ENCODE measurements at regions not wholly inside any gene's neighbourhood (a gene's known extent, or its start where the extent isn't known, plus 50 kb on each side); places are given as distances from the start of the nearest gene placed in this dataset.
"Not testable (repeated sequence)": the region's sequence is repeated elsewhere in the genome, so short reads cannot be mapped to it uniquely, and the experiment has no call there.

- DNase-seq = no peak
Observed at GRCh38 chr20:51154708-51155690, 132.1 kb upstream of the KCNG1 start.

DNA sequence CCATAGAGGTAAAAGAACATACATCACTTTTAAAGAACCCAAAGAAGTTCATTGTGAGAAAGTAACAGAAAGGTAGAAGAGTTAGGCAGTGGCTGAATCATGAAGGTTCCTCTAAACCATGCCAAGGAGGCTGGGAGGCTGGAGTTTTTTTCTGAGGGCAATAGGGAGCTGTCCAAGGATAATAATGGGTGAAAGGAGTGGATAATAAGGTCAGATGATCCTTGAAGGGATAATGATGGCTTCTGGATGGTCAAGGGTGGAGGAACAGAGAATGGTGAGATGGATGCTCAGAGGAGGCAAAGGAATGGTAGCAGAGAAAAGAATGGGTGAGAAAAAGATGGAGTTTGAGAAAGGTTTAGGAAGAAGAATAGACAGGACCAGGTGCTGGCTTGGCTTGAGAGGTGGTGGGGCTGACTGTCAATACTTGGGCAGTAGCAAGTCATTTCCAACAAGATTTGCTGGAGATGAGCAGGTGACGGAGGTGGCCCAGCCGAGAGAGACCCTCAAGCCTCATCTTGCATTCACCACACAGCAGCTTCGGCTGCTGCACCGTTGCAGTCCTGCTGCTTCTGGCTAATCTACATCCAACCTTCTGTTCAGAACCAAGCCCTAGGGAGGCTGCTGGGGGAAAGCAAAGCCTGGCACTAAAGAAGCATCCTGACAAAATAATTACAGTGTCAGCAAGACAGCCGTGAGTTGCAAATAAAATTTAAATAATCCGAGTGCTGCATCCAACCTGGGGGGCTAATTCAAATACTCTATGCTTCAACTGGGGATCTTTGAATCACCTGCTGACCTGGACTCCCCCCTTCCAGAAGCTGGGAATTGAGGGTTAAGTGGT is 131.2 kb upstream of the KCNG1 start:
- DNase-seq = no peak

DNA sequence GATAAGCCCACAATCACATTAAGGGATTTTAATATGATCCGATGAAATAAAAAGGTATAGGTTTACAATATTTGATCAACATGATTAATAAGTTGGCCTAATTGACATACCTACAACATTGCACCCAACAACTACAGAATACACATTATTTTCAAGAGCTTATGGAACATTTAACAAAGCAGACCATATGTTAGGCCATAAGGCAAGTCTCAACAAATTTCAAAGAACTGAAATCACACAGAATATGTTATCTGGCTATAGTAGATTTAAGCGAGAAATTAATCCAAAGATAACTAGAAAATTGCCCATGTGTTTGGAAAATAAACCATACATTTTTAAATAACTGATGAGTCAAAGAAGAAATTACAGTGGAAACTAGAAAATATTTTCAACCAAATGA is 126.0 kb upstream of the KCNG1 start:
- DNase-seq = no peak

DNA sequence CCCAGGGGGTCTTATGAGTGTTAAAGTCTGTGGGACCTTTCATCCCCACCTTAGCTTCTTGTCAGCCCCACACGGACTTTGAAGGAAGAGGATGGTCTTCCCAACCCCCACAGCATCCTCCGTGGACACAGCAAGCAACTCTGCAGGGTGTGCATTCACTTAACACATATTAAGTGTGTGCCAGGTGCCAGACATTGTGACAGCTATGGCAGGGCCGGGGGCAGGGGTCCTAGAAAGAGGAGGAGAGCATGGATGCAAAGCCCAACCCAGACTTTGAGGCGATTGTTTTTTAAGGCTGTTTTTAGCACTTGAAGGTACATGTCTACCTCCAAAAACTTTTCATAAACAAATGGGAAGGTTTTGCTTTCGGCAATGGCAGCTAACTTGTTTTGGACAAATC is 121.6 kb upstream of the KCNG1 start:
- no peak for DNase-seq

- DNase-seq = no peak
Observed at GRCh38 chr20:51143652-51144051, 120.7 kb upstream of the KCNG1 start.

- DNase-seq = no peak
Observed at GRCh38 chr20:51142448-51142847, 119.5 kb upstream of the KCNG1 start.

GRCh38 chr20:51140671-51141070 is 117.8 kb upstream of the KCNG1 start:
- no peak for DNase-seq

GRCh38 chr20:51139891-51140290 is 117.0 kb upstream of the KCNG1 start:
- DNase-seq = no peak

DNA sequence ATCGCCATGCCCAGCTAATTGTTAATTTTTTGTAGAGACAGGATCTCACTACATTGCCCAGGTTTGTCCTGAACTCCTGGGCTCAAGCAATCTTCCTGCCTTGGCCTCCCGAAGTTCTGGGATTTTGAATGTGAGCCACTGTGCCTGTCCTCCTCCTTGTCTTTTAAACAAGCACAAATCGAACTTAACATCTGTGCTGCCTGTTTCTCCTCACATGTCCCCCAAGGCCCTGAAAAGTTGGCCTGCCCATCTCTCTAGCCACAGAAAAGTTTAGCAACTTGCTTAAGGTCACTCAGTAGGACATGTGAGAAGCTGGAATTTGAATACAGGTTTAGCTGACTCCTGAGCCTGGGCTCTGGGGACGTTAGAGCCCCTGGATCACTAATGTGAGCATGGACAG is 115.7 kb upstream of the KCNG1 start:
- no peak for DNase-seq

DNA sequence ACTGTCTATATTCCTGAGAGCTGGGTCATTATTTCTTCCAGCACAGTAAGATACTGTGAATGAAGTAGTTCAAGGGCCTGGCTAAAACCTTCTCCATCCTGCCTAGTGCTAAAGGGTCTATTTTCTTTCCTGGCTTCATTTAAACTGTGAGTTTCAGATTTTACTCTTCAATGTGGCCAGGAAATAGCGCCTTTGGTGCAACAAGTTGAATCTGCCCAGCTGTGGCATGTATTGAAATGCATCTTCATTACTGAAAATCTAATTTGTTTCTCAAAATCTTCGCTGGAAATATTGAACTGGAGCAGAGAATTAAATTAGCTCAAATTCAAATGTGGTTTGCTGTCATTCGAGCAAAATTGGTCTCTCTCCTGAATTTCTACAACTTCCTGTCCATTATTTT is 114.6 kb upstream of the KCNG1 start:
- DNase-seq = no peak

GRCh38 chr20:51135926-51136715 is 113.2 kb upstream of the KCNG1 start:
- no peak for DNase-seq

- DNase-seq = no peak
Observed at GRCh38 chr20:51134405-51134804, 111.5 kb upstream of the KCNG1 start.

DNA sequence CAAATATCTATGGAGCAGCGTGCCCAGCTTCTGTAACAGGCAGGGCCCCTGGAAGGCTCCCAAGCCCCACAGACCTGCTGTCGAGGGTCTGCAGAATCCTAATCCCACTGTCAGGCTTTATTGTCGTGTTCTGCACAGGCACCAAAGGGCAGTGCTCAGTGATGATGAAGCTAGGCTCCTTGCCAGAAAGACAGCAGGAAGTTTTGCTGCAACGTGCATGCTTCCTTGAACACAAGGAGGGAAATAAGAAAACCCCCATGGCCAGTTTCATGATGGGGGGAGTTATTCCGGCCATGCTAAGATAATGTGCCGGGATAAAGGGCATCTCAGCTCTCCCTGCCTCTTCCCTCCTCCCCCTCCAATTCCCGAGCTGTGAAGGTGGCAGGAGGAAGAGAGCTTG is 109.4 kb upstream of the KCNG1 start:
- DNase-seq = no peak

DNA sequence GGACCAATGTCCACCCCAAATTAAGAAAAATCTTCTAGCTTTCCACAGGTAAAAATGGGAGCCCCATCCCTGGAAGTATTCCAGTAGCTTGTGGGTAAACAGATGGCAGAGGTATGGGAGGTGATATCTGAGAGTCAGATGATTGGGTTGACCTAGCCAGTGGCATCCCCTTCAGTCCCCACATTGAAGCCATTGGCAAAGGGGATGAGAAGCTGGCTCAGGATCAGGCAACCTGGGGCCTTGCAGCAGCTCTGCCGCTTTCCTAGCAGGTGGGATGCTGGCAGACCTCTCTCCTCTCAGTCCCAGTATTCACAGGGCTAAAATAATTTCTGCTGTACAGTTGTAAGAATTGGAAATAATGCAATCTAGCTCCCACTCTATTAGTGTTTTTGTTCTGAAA is 108.9 kb upstream of the KCNG1 start:
- DNase-seq = no peak

GRCh38 chr20:51129147-51129776 is 106.4 kb upstream of the KCNG1 start:
- DNase-seq = no peak

GRCh38 chr20:51128198-51128597 is 105.3 kb upstream of the KCNG1 start:
- no peak for DNase-seq

DNA sequence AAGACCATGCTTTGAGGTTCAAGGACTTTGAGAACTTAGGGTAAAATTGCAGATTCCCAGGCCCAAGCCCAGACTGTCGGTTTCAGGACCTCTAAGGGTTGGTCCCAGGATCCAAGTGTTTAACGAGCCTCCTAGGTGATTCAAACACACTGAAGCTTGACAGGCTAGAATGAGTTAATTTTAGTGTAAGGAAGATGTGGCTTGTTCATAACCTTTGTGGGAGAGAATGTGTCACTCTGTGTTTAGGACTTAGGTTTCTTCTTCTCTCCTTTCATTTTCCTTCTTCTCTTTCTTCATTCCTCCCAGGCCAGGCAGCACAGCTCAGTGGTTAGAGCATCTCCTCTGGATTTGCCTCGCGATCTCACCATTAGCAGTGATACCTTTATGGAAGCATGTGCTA is 104.8 kb upstream of the KCNG1 start:
- DNase-seq = no peak

DNA sequence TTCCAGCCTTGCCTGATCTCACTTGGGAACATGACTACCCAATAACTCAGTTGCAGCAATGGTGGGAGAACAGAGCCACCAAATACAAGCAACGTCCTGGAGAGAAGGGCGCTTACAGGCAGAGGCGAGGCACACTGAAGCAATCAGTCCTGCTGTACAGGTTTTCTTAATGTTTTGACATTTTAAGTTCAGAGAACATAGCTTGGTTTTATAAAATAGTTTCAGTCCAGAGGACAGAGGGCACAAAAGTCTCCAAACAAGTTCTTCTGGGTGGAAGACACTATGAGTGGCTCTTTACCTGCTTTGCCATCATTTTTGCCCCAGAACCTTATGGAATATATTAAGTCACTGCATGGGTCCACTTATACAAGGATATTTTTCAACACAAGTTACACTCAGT is 103.4 kb upstream of the KCNG1 start:
- no peak for DNase-seq

GRCh38 chr20:51125780-51126179 is 102.9 kb upstream of the KCNG1 start:
- no peak for DNase-seq

DNA sequence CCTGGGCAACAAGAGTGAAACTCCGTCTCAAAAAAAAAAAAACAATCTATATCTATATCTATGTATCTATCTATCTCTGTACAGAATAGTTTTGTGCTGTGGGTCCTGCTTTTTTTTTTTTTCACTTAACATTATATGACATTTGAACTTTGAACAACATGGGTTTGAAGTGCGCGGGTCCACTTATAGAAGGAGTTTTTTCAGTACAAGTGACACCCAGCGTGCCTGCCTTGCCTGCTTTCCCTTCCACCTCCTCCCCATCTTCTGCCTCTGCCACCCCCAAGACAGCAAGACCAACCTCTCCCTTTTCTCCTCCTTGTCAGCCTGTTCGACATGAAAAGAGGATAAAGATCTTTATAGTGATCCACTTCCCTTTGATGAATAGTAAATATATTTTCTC is 102.2 kb upstream of the KCNG1 start:
- no peak for DNase-seq

- DNase-seq = not testable (repeated sequence)
Observed at GRCh38 chr20:51123887-51124286, 101.0 kb upstream of the KCNG1 start.

- DNase-seq = no peak
Observed at GRCh38 chr20:51122931-51123658, 100.2 kb upstream of the KCNG1 start.
